SU-DHL-6 (cell line): ENCODE measurements at regions not wholly inside any gene's neighbourhood (a gene's known extent, or its start where the extent isn't known, plus 50 kb on each side); places are given as distances from the start of the nearest gene placed in this dataset.

Experiments
- CTCF ChIP-seq: fragments of 200-600 bp; sonication (generic); IDR thresholded peaks from one replicate; pipeline ENCODE4 v1.5.1; 2017; ENCODE audit warnings: antibody characterized with exemption, mild to moderate bottlenecking, low read length, moderate library complexity; ENCODE audit not compliant: insufficient read depth, poor library complexity, severe bottlenecking
- EZH2phosphoT487 ChIP-seq: fragments of 200-600 bp; sonication (generic), shearing (Covaris generic); conservative IDR thresholded peaks from 2 replicates; pipeline ENCODE4 v1.6.1; 2018; ENCODE audit warnings: mild to moderate bottlenecking, antibody characterized with exemption, low read length, moderate library complexity, mixed read lengths

- TF ChIP-seq CTCF (no peak), EZH2phosphoT487 (no peak)
Observed at GRCh38 chr7:97419898-97420297, 302.4 kb downstream of the SDHAF3 start.
